ENCODE measurements at regions not wholly inside any gene's neighbourhood (a gene's known extent, or its start where the extent isn't known, plus 50 kb on each side); places are given as distances from the start of the nearest gene placed in this dataset.
"Not testable (repeated sequence)": the region's sequence is repeated elsewhere in the genome, so short reads cannot be mapped to it uniquely, and the experiment has no call there.

DNA sequence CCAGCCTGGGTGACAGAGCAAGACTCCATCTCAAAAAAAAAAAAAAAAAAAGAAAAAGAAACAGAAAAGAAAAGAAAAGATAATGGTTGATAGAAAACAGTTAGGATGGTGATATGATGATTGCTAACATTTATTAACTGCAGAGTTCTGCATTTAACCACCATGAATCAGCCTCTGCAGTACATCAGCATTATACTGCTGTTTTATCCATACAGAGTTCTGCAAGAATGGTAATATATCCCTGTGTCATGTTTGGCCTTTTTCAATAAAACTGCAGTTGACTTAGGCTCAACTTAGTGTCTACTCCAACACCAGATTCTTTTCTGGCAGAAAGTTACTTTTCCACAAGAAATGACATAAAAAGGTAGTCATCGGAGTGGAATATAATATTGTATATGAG lies 62.6 kb downstream of the DUSP6 start:
- DNase-seq, result no peak

DNA sequence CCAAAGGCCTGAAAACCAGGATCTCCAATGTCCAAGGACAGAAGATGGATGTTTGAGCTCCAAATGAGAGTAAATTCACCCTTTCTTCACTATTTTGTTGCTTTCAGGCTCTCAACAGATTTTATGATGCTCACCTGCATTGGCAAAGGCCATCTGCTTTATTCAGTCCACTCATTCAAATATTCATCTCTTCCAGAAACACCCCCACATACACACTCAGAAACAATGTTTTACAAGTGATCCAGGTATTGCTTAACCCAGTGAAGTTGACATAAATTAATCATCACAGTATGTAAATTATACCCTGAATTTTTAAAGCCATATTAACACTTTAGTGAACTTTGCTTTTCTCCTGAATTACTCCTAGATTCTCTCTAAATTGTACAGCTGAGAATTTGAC lies 63.3 kb downstream of the DUSP6 start:
- DNase-seq, result no peak

GRCh38 chr12:89286501-89286900 lies 65.8 kb downstream of the DUSP6 start:
- DNase-seq, result no peak

GRCh38 chr12:89281539-89281867 lies 70.8 kb downstream of the DUSP6 start:
- no peak for DNase-seq

DNA sequence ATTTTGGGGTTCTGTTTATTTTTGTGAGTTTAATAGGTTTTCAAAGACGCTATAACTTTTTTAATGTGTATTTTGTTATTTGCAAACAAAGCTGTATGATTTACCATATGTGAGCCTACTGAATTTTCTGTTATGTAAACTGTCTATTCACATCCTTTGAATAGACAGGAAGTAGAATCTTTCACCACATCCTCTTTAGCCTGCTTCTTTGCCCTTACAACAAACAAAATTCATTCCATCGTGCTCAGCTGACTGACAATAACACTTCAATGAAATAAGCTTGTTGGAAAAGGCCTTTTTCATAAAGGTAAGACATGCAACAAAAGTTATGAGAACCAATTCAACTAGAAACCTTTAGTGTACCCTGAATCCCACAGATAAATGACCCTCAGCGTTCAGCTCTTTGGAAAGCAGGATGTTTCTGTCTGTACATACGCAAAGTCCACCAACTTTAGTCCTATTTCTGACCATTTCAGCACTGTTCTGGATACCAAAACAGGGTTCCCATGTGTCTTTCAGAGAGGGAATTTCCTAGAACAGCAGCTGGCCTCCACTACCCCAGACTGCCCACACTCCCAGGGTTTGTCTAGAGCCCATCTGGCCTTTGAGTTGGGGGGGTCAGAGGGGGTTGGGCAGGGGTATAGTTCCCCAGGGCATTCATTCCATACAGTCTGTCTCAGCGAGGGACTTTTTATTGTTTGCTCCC lies 71.3 kb downstream of the DUSP6 start:
- DNase-seq, result no peak

DNA sequence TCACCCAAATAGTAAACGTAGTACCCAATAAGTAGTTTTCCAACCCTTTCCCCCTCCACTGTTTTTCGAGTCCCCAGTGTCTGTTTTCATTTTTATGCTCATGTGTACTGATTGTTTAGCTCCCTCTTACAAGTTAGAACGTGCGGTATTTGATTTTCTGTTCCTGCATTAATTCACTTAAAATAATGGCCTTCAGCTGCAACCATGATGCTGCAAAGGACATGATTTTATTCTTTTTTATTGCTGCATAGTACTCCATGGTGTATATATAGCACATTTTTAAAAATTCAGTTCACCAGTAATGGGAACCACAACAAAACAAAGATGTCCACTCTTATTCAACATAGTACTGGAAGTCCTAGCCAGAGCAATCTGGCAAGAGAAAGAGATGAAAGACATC lies 72.8 kb downstream of the DUSP6 start:
- no peak for DNase-seq

GRCh38 chr12:89278862-89279261 lies 73.4 kb downstream of the DUSP6 start:
- no peak for DNase-seq

DNA sequence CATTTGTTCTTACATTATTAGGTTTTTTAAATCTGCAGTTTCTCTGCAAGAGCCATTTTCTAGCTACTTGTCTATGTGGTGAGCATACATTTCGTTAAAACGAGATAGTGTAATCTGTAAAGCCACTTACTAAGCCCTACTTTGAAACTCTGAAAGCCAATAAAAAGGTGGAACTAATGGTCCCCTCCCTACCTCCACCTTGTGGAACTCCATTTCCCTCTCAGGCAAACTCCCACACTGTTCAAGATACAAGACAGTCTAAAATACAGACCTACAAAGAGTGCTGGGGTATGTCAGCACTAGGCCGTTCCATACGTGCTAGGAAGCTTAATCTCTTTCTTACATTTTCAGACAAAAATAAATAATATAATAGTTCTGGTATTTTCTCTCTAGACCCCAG lies 74.1 kb downstream of the DUSP6 start:
- DNase-seq, result no peak

DNA sequence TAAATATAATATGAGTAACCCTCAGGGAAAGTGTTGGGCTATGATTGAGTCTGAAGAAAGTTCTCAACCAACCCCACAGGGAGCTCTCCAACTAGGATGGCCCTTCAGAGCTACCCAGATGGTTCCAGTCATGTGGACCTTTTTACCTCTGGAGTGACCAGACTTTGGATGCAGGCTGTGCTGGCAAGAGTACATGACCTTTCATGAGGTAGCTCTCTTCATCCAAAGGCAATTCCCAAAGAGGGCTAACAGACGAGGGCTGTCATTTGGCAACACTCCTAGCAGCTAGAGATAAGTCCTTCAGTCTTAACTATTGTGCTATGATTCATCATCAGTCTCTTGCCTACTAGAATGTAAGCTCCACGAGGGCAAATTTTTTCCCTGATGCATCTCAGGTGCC lies 75.4 kb downstream of the DUSP6 start:
- DNase-seq, result no peak

DNA sequence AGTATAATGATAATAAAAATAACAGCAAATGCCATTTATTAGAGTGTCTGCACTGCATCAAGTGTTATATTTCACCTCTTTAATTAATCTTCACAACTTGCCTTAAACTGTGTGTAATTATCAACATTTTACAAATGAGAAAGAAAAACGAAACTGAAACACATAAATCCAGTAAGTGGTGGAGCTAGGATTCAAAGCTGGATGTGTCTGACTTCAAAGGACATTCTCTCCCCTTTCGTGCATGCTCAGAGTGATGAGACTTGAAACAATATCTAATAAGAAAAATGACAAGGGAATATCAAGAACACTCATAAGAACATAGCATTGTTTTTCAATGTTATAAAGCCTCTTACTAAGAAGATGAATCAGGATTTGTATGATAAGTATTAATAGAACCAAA lies 78.8 kb downstream of the DUSP6 start:
- DNase-seq, result no peak

- DNase-seq, result no peak
These were observed 81.8 kb downstream of the DUSP6 start for GRCh38 chr12:89270548-89270947.

DNA sequence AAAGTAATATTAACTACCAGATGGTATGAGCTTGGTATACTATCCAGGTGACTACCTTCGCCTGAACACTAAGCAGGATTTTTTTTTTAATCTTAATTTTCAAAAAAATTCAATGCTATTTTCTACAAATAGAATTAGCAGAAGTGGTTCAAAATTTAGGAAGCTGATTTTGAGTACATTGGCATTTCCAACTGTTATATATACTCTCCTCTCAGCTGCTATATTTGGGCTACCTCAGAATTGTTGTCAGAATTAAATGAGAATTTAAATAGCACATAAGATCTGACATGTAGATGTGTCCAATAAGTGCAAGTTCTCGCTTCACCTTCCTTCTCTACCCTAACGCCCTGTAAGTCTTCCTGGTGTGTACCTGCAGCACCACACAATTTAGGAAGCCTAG lies 83.1 kb downstream of the DUSP6 start:
- no peak for DNase-seq

- no peak for DNase-seq
These were observed 84.9 kb downstream of the DUSP6 start for GRCh38 chr12:89267404-89267803.

DNA sequence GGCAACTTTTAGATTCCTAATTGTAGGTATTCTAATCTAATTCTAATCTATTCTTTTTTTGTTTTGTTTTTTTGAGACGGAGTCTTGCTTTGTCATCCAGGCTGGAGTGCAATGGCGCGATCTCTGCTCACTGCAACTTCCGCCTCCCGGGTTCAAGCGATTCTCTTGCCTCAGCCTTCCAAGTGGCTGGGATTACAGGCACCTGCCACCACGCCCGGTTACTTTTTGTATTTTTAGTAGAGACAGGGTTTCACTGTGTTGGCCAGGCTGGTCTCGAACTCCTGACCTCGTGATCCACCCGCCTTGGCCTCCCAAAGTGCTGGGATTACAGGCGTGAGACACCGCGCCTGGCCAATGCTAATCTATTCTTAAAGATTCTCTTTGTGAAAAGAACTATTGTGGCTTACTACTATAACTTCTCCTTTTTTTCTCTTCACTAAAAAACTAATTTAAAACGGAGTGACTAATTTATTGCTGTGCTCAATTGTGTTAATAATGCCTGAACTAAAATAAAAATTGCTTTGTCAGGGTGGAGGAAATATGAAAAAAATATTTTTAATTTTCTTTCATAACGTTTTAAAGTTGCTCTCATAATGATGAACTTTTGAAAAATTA lies 85.6 kb downstream of the DUSP6 start:
- DNase-seq, result not testable (repeated sequence)

- no peak for DNase-seq
These were observed 87.5 kb downstream of the DUSP6 start for GRCh38 chr12:89264837-89265236.

DNA sequence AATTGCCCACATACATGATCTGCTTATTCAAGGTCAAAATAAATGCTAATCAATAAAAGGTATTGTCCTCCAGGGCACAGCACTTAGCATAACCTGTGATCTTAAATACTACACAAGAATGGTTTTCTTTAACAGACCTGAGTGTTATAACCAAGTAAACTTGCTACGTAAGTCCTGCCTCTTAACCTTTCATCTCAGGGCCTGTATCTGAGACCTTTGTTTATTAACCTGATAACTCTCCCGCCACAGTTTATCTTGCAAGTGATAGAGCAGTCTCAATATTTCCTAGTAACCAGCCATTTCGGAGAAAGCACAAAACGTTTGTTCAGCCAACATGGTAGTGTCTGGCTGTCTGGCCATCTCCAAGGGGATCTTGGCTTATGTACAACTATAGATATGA lies 88.4 kb downstream of the DUSP6 start:
- no peak for DNase-seq

DNA sequence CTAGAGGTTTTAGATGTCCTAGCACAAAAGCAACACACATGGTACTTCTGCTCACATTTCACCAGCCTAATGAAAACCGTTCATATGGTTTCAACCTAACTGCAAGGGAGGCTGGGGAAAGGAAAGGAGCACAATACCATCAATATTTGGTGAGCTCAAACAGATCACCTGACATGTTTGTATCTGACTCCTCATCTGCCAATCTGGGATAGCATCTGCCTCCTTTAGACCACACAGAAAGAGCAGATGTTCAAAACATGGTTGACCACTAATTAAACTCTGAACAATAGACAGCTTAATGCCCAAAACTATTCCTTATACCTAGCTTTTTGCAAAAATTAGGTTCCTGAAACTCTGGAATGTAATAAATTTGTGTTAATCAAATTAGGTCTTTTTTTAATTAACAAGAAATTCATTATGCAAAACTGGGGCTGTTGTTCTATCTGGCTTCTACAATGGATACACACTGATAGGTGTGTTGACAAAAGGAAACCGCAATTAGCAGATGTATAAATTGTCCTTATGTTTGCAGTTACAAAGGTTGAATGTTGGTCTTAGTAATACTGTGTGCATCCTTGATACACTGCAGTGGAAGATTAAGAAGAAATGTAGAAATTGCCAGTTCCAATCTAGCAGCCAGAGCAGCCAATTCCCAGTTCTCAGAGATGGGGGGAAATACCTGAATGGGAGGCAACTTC lies 89.3 kb downstream of the DUSP6 start:
- DNase-seq, result no peak

GRCh38 chr12:89261982-89262381 lies 90.3 kb downstream of the DUSP6 start:
- no peak for DNase-seq

DNA sequence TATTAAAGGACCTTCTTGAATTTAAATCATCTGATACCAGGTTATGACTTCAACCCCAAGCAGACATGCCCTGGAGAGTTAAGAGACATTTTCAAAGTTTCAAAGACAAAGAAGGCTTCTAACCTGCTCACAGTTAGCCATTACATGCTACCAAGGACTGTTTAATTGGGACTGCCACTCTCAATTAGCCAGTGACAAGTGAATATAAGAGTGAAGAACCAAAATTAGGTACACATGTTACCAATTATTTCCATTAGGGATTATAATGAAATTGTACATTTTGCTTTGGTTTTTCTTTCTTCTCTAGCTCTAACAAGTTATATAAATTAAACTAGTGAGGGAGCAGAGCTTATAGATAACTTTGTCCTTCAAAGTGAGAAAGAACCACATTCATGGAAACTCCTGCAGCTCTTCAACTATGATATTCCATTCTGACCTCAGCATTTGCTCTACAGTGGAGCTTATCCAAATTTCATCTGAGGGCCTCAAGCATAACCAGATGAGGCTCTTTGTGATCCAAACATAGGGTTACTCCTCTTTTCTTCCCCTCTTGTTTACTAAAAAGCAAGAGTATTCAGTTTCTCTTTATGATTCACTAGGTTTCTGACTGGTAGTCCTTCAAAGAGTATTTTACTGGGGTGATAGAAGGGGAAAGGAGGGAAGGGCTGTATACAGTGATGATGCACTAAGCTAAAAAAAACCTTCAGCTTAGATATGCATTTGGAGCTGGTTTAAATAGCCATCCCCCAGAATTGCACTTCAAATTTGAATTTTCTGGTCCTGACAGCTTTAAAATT lies 91.3 kb downstream of the DUSP6 start:
- DNase-seq, result no peak

DNA sequence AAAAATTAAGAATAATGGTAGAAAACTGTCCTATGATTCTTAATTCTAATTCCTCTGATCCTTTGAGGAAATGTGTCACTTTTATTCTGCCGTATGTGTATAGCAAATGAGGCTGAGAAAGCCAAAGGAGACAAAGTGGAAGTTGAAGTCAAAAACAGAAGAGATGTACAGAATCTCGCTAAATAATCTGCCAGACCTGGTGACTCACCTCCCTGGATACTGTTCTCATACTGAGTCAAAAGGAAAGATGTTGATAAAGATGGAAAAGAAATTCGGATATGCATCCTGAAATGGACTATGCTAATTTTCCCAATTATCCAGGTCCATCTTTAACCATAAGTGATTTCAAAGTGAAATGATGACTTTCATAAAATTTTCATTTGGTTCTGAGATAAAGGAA lies 92.5 kb downstream of the DUSP6 start:
- DNase-seq, result no peak

DNA sequence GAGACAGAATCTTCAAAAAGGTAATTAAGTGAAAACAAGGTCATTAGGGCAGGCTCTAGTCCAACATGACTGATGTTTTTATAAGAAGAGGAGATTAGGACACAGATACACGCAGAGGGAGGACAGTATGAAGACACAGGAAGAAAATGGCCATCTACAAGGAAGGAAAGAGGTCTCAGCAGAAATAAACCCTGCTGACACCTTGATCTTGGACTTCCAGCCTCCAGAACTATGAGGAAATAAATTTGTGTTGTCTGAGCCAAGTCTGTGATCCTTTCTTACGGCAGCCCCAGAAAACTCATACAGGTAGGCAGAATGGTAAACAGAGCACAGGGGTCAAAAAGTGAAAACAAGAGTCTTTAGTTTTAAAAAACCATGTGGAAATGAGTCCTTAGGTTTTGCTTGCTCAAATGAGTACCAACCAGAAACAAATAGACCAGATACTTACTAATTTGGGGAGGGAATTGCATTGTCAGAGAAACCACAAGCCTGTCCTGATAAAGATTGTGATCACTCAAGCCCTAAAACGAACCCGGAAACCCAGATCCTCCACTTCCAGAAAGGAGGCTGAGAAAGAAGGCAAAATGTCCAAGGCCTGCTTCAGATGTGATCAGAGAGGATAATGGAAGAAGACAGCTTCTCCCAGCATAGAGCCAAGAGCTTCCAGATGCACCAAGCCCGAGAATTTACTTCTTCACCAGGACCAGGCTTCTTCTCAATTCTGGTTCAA lies 93.9 kb downstream of the DUSP6 start:
- no peak for DNase-seq

- DNase-seq, result no peak
These were observed 95.0 kb downstream of the DUSP6 start for GRCh38 chr12:89257340-89257739.

GRCh38 chr12:89256060-89256459 lies 96.2 kb downstream of the DUSP6 start:
- no peak for DNase-seq
